Mucosa of descending colon (tissue), 3 donors: ENCODE measurements at regions not wholly inside any gene's neighbourhood (a gene's known extent, or its start where the extent isn't known, plus 50 kb on each side); places are given as distances from the start of the nearest gene placed in this dataset.

Experiments used
- ATAC-seq: fragments of 200-7000 bp; cut with Tn5 transposase; one replicate; pipeline ENCODE4 v1.9.1; 2020; ENCODE audit warnings: mild to moderate bottlenecking, moderate library complexity
- DNase-seq, 3 donors: peaks; one replicate each; pipeline ENCODE4 v3.0.0-alpha.2; 2020
- H3K36me3 ChIP-seq: fragments of 200-600 bp; one replicate; pipeline ENCODE4 v1.8.0; 2021; ENCODE audit warnings: low read depth, mild to moderate bottlenecking
- H3K4me1 ChIP-seq: fragments of 200-600 bp; one replicate; pipeline ENCODE4 v1.8.0; 2021; ENCODE audit warnings: low read depth, mild to moderate bottlenecking
- H3K4me3 ChIP-seq: fragments of 200-600 bp; one replicate; pipeline ENCODE4 v1.8.0; 2021; ENCODE audit warnings: mild to moderate bottlenecking
- H3K9me3 ChIP-seq: fragments of 200-600 bp; one replicate; pipeline ENCODE4 v1.8.0; 2021; ENCODE audit warnings: mild to moderate bottlenecking
- intact Hi-C, 2 donors: fragments of 100-400 bp; cut with DNase I in 1 of 2; cut with micrococcal nuclease in 1 of 2; formaldehyde crosslinking; loops; one replicate each; pipeline versions ENCODE4 v1.11.0 to v1.11.1; 2022; cut with DNase I, micrococcal nuclease
- TF ChIP-seq, protein P1 (sequence below): fragments of 200-600 bp; IDR thresholded peaks from one replicate; pipeline ENCODE4 v1.8.0; 2022; ENCODE audit warnings: antibody characterized with exemption, mild to moderate bottlenecking
- donor health status: DM: no; HTN: no; CAD: no; lungs with moderate emphysema.
- donor health status: DM: no; HTN: no; CAD: no.
- donor health status: DM: no; HTN: yes; CAD: no.

DNA sequence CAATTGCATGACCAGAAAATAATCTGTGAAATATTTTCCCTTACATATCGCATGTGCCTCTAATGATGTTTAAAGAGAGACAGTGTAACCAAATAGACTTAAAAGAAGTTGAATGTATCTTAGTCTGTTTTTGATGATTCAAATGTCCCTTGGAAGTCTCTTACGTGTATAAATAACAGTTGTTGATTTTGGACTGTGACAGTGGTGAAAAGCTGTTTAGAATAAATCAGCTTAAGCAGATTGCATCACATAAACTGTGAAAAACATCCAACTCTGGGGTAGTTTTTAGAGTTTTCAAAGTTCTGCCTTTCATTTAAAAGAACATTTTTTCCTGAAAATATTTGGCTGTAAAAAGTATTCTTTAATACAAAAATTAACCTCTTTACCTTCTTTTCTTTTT lies 301.1 kb downstream of the PRR16 start:
- H3K9me3 ChIP-seq, result no peaks in the 10 kb centered on the region
- no peak for ATAC-seq
- TF ChIP-seq, protein P1, sequence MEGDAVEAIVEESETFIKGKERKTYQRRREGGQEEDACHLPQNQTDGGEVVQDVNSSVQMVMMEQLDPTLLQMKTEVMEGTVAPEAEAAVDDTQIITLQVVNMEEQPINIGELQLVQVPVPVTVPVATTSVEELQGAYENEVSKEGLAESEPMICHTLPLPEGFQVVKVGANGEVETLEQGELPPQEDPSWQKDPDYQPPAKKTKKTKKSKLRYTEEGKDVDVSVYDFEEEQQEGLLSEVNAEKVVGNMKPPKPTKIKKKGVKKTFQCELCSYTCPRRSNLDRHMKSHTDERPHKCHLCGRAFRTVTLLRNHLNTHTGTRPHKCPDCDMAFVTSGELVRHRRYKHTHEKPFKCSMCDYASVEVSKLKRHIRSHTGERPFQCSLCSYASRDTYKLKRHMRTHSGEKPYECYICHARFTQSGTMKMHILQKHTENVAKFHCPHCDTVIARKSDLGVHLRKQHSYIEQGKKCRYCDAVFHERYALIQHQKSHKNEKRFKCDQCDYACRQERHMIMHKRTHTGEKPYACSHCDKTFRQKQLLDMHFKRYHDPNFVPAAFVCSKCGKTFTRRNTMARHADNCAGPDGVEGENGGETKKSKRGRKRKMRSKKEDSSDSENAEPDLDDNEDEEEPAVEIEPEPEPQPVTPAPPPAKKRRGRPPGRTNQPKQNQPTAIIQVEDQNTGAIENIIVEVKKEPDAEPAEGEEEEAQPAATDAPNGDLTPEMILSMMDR, result no peak
- DNase-seq, result no peak
- H3K36me3 ChIP-seq, result no peaks in the 10 kb centered on the region
- no peaks in the 10 kb centered on the region for H3K4me1 ChIP-seq
- intact Hi-C loops, result no loop called here
- no peak overlapping the region for H3K4me3 ChIP-seq

DNA sequence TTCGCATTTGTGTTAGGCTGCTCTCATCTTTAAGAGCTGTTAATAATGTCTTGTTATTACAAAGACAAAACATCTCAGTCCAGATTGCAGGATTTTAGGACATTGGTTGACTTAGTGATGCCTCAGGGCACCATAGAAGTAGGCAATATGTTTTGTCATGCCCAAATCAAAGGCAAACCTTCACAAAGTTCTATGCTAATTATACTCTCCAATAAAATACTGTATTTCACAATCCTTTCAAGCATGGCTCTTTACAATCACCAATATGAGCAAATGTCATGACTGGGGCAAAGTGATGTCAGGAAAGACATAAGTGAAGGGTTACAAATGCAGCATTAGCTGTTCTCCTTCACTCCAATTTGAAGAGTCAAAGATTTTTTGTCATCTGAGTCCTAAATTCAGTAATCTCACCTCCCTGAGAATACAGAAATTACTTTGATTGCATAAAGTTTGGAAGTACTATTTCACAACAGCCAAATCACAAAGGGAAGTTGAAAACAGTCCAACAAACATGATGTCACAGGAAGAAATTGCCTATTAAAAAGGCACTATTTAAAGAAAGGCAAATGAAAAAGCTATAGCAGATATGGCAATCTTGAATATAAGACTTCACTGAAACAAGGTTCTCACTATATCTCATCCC lies 303.2 kb downstream of the PRR16 start:
- no peak for DNase-seq
- intact Hi-C loops, result no loop called here
- ATAC-seq, result no peak
- Histone ChIP-seq H3K36me3 (no peaks in the 10 kb centered on the region), H3K9me3 (no peaks in the 10 kb centered on the region), H3K4me3 (no peak overlapping the region), H3K4me1 (no peaks in the 10 kb centered on the region)
- TF ChIP-seq, protein P1, result no peak

DNA sequence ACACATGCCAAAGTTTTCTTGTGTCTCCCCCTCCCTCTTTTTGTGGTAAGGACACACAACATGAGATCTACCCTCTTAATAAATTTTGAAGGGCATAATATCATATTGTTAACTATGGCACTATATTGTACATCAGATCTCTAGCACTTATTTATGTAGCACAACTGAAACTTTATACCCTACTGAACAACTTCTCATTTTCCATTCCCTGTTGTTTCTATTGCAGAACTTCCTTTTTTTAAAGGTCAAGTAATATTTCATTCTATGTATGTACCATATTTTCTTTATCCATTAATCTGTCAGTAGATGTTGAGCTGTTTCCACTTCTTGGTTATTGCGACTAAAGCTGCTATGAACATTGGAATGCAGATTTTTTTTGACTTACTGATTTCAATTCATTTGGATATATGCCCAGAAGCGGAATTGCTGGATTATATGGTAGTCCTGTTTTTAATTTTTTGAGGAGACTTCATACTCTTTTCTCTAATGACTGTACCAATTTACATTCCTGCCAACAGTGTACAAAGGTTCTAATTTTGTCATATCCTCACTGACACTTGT lies 305.3 kb downstream of the PRR16 start:
- DNase-seq (no peak), ATAC-seq (no peak)
- H3K36me3 ChIP-seq, result no peaks in the 10 kb centered on the region
- no peaks in the 10 kb centered on the region for H3K9me3 ChIP-seq
- H3K4me1 ChIP-seq, result no peaks in the 10 kb centered on the region
- TF ChIP-seq, protein P1, result no peak
- intact Hi-C loops, result no loop called here
- no peak overlapping the region for H3K4me3 ChIP-seq

DNA sequence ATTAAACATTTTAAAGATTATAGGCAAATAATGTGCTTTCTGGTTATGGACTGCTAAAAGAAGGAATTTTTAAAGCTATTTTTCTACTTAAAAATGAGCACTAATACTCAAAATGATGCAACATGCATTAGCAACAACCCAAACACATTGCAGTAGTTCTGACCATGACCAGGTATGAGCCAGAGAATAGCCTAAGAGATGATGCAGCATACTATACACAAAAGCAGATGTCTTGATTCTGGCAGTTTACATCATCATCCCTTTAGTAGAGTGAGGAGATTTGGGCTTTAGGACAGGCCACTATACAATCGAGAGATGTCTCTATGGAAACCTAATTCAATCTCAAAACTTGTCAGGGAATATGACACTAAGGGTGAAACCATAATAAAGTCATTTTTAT lies 307.1 kb downstream of the PRR16 start:
- TF ChIP-seq, protein P1, result no peak
- intact Hi-C loops, result no loop called here
- Histone ChIP-seq H3K36me3 (no peaks in the 10 kb centered on the region), H3K9me3 (no peaks in the 10 kb centered on the region), H3K4me3 (no peak overlapping the region), H3K4me1 (no peaks in the 10 kb centered on the region)
- DNase-seq (no peak), ATAC-seq (no peak)

DNA sequence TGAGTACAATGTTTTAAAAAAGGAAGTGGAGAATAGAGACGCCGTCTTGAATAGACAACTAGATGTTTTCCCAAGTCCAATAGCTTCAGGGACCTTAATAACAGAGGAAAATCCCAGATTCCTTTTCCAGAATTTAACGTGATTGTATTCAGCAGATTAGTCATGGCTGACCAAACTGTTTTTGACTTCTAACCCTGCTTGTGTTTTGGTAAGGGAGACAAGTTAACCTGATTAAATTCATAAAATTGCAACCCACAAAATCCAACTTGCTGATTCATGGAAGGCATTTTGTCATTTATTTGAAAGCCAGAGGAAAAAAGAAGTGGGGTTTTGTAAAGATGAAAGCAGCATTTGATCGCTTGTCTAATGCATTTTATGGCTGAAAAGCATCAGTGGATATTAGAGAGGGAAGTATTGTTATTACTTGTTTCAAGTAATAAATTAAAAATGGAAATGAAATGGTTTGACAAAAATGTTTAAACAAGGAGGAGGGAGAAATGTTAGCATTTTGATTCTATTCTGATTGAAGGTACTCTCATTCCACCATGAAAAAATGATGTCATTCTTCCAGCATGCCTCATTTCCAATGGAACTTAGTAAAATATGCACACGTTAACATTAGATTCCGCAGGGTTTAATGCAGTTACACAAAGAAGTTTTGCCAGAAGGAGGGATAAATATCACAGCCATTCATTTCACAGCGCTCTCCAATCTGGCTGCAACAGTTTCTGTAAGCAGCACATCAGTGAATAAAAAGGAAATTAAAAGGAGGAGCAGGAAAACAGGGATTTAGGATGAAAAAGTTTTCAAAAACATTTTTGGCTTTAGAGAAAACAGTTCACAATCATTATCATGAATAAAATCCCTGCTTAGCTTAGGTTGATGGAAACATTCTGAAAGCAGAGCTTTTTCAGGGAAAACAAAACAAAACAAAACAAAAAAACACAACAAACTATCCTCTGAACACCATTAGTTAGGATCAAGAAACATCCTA lies 314.7 kb downstream of the PRR16 start:
- Histone ChIP-seq H3K4me1 (no peaks in the 10 kb centered on the region), H3K9me3 (no peaks in the 10 kb centered on the region), H3K36me3 (no peaks in the 10 kb centered on the region), H3K4me3 (no peak overlapping the region)
- ATAC-seq (no peak), DNase-seq (no peak)
- TF ChIP-seq, protein P1, result no peak
- intact Hi-C loops, result no loop called here
